GM18873 (cell line): ENCODE measurements at regions not wholly inside any gene's neighbourhood (a gene's known extent, or its start where the extent isn't known, plus 50 kb on each side); places are given as distances from the start of the nearest gene placed in this dataset.

Experiments used
- ATAC-seq: cut with Tn5 transposase; IDR thresholded peaks from one replicate; pipeline ENCODE4 v1.9.1; 2021; ENCODE audit warnings: mild to moderate bottlenecking, moderate library complexity, moderate number of reproducible peaks; ENCODE audit not compliant: unreplicated experiment, low FRiP score

DNA sequence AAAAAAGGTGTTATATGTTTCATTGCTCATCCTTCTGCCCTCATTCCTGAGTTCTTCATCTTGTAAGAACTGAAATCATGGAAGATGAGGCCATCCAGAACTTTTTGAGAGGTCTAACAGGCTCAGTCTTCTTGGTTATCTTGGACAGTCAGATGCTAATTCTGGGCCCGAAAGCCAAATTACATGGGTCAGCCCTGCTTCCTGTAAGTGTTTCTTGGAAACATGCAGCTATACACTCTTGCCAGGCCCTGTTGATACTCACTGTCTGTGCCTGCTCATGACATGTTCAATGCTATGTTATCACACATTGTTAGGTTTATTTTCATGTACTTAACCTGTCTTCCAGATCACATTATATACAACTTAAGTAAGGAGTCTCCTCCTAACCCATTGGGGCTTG is 542.5 kb downstream of the NUF2 start:
- no peak for ATAC-seq

DNA sequence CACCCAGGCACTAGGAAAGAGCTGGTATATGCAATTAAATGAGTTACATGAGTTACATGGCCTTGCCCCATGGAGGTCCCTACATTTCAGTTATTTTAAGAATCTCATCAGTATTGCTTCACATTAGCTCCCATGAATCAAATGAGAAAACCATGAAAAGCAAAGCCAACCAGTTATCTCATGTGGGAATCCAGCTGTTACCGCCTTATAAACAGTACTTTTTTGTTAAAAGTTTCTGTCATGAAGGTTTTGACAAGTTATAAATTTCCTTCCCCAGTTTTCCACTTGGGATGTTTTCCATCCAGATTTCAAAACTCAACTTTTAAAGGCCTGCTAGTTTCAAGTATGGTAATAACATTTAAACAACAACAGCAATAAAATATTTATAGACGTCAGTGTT is 544.8 kb downstream of the NUF2 start:
- no peak for ATAC-seq

DNA sequence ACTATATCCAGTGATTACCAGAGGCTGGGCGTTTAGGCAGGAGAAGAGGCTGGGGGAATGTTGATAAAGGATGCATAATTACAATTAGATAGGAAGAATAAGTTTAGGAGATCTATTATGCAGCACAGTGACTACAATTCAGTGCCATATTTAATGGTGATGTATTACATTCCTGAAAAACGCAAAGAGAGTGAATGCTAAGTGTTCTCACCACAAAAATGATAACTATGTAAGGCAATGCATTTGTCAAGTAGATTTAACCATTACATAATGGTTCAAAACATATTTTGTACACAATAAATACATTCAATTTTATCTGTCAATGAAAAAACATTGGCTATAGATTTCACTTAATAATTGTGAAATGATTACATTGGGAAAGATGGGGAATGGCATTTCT is 548.9 kb downstream of the NUF2 start:
- no peak for ATAC-seq

DNA sequence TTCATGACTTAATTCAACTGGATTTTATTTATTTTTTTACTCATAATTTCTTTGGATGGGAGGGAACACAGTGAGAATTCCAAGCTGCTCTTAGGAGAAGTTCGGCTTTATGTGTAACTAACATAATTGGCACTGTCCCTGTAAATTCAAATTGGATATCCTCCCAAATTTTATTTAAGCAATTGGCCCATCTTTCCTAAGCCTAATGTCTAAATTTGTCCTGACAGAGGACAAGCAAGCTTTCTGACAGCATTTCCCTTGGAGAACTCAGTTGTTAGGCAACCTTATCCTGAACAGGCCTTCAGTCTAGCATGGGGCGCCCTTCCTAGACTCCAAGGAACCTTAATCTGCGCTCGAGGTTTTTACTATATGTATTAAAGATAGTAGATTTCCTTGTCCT is 550.3 kb downstream of the NUF2 start:
- ATAC-seq, result no peak

DNA sequence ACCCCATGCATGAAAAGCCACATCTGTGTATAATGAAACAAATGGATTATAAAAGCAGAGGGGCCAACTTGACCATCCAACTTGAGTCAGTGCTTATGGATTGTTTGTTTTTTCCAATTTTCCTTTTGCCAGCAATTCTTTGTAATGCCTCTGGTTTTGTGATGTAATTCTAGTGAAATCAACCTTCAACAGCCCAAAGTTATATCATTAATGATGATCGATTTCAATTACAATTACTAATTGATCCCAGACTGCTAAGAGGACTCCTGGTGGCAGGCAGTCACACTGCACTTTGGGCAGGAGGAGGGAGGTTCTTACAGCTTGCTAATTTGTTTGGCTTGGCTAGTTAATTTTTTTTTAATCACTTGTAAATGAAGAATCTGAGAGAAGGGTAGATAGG is 552.3 kb downstream of the NUF2 start:
- ATAC-seq, result no peak

DNA sequence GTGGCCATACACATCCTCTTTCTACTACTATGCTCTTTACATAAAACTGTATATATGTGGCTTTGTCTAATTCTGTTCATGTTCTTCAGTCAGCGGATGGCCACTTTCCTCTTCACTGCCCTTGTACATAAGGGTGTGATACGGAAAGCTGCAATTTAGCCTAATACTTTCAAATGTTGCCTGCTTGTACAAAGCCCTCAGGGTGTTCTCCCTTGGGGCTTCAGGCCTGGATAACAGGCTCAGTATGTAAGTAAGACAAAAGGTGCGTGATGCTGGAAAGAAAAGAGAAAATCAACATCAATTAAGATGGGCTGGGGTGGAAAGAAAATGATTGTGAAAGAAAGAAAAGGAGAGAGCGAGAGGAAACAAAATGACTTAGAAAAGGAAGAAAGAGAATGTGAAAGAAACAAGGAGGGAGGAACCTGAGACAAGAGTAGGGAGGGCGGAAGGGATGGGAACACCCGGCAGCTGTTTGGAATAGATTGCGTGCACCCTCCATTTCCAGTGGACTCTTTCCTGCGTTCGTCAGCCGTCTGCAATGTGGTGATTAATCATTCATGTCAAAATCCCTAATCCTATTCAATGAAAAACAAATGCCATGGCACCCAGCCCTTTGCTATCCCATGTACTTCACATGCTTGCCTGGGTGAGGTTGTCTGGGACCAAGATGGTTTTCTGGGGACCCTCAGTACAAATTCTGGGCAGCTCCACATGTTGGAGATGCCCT is 553.6 kb downstream of the NUF2 start:
- ATAC-seq, result no peak

DNA sequence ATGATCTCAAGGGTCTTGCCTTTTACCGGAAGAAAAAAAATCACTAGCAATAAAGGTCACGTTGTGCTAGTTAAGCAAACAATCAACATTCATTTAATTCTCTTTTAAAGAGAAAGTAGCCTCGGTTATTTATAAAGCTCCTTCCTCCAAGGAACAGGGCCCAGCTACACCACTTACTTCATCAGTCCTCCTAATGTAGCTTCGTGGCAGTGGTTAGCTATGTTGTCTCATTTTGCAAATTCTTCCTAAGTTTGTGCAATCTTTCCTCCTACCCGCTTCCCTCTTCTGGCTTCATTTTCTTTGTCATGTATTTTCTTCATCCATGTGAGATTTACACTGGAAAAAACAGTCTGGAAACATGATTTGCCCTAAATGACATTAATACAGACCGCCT is 554.2 kb downstream of the NUF2 start:
- no peak for ATAC-seq

DNA sequence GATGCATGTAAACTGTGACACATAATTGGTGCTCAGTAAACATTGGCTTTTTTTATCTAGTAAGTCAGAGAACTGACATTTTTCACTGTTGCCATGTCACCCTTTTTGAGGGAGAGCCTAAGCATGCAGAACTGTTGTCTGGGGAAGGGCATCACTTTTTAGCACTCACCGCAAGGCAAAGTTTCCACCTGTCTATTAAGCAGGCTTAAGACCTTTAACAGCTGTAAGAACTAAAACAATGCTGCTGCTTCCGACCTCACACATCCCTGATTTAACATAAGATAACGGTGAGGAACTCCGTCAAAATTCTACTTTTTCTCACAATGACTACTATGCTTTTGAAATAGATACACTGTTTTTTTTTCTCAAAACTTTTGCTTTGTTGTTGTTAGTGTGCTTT is 554.8 kb downstream of the NUF2 start:
- ATAC-seq, result no peak

DNA sequence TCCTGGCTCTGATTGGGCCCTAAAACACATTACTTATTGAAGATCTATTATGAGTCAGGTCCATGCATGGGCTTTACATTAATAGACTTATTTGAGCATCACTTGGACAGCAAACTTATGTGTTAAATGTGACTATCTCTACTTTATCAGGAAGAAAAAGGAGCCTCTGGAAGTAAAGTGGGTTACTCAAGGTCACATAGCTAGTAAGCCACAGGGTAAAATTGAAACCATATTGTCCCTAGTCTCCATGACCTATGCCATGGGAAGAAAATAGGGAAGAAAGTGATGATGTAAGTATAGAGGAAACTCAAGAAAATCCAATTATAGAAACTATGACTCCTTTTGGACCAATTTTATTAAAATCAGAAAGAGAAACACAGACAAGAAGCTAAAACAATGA is 555.3 kb downstream of the NUF2 start:
- ATAC-seq, result no peak

DNA sequence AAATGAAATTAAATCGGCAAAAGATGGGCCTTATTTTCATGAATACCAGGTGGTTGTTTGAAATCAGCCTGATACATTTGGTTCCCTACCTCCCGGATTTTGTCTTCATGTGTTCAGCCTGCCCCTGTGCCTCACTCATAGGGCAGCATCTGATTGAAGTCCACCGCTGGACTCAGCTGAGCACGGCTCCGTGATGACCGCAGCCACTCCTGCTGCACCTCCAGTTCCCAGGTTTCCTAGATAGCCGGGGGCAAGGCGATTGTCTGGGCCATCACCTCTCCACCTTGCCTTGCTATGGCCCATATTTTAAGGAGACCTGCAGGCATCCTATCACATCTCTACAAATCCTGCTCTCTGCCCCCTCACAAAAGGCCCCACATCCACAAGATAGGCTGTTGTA is 563.8 kb downstream of the NUF2 start:
- ATAC-seq, result no peak

DNA sequence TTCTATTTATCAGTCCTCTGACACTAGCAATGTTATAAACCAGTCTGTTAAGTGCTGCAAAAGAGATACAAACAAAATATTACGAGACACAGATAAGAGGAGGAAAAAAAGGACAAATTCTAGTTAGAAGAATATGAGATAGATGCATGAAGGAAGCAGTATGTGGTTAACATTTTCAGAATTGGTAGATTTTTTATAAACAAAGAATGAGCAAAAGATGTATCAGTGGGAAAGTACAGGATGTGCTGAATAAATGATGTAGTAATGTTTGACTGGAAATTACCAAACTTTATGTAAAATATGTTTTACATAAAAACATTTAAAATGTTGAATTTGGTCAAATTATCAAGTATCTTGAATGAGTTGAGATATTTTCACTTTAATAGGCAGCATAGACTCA is 574.2 kb downstream of the NUF2 start:
- no peak for ATAC-seq

DNA sequence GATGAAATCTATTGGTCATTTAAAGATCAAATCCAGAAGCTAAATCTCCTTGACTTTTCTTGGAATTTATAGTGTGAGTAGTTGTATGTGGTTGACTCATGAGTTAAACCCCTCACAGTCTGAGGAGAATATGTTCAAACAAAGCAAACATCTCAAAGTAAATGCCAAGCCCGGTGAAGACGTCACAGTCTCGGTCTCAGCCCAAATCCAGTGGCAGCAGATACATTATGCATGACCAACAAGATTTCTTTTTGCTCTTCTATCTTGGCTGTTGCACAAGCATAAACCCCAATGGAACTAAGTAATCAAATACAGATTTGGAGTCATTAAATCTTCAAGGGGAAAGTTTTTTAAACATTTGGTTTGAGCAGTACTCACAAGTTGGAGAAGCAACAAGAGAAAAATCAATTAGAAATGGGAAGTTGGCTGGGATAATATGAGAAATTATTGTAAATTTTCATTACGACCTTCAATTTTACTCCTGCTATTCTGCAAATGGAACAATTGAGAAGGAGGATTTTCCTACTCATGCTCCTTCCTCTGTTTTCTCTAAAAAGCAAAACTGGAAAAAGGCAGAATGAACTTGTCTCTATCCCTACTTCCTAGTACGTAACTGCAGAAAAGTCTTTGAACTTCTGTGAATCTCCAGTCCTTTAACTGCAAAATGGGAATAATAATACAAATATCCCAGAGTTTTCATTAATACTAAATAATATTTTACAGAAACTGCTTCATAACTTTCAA is 575.8 kb downstream of the NUF2 start:
- no peak for ATAC-seq

DNA sequence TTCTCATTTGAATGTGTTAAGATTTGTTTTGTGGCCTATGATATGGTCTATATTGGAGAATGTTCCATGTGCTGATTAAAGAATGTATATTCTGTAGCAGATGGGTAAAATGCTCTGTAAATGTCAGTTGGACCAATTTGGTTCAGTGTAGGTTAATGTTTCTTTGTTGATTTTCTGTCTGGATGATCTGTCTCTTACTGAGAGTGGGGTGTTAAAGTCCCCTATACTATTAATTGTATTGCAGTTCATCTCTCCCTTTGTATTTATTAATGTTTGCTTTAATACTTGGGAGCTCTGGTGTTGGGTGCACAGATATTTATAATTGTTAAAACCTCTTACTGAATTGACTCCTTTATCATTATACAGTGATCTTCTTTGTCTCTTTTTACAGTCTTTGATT is 584.5 kb downstream of the NUF2 start:
- ATAC-seq, result no peak

DNA sequence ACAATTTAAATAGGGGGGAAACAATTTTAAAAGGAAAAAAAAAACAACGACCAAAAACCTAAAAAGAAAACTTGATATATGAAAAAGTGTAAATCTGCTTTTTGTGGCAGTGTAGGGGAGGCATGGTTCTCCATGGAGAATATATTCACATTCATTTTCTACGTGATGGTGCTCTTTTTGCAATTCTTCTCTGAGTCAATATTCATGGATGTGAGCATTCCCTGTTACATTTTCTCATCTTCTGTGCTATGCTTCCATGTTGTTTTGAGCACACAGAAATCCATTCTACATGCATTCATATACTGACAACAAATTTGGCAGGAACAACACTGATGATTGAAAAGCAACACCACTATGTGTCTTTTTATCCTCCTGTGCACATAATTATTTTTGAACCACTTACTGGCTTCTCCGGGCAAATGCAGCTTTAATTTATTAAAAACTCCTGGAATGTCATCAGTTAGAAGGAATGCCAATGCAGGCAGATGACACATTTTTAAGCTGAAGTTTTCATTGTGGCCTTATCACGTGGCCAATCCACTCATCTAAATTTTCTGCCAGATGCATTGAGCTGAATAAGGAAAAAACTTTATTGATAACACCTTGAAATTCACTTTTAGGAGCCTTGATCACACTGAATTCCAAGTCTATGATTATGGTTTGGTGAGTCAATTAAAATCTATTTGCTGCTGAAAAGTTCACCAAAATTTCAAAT is 590.6 kb downstream of the NUF2 start:
- ATAC-seq, result no peak

DNA sequence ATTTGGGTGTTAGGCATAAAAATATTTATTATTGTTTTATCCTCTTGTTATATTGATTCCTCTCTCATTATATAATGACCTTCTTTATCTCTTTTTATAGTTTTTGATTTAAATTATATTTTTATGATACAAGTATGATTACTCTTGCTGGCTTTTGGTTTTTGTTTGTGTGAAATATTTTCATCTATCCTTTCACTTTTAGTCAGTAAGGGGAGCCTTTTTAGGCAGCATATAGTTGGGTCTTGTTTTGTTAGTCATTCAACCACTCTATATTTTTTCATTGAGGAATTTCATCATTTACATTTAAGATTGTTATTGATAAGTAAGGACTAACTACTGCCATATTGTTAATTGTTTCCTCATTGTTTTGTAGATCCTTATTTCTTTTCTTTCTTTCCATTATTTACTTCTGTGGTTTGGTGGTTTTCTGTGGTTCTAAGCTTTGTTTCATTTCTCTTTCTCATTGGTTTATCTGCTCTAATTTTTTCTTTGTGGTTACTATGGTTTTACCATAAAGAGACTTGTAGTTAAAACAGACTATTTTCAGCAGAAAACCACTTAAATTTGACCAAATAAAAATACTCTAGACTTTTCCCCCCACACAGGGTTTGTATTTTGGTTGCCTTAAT is 593.1 kb downstream of the NUF2 start:
- no peak for ATAC-seq

DNA sequence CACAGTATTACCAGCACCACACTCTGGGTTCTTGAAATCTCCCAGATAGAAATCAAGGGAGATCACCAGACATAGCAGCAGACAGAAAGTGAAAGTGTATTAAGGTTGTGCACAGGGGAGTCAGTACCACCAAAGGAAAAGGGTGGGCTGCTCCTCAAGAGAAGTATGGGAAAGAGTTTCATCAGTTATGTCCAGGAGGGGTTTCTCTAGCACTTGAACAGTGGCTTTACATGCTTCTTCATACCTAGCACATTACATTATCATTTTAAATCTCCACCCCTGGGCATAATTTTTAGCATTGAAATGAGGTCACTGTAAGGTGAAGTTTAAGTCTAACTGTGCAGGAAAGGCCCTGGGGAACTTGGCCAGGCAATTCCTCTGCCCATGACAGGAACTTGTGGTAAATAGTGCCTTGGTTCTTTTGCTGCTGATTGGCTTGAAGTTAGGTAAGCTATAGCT is 601.0 kb downstream of the NUF2 start:
- ATAC-seq, result peak; percentile 80

DNA sequence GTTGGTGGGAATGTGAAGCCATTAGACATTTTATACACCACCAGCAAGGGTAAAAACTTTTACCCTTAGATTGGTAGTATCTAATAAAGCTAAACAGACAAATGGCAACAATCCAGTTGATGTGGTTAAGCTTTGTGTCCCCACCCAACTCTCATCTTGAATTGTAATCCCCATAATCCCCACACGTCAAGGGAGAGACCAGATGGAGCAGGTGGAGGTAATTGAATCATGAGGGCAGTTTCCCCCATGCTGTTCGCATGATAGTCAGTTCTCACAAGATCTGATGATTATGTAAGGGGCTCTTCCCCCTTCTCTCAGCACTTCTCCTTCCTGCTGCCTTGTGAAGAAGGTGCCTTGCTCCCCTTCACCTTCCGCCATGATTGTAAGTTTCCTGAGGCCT is 602.3 kb downstream of the NUF2 start:
- no peak for ATAC-seq

DNA sequence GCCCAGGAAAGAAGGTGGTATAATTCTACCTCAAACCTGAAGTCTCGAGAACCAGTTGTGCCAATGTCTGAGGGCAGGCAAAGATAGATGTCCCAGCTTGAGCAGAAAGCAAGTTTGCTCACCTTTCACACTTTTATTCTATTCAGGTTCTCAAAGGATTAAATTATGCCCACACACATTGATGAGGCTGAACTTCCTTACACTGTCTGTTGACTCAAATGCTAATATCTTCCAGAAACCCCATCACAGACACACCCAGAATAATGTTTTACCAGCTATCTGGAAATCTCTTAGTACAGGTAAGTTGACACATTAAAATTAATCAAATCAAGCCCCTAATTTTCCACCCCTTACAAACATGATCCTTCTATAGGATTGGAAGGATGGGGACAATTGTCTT is 605.7 kb downstream of the NUF2 start:
- no peak for ATAC-seq

DNA sequence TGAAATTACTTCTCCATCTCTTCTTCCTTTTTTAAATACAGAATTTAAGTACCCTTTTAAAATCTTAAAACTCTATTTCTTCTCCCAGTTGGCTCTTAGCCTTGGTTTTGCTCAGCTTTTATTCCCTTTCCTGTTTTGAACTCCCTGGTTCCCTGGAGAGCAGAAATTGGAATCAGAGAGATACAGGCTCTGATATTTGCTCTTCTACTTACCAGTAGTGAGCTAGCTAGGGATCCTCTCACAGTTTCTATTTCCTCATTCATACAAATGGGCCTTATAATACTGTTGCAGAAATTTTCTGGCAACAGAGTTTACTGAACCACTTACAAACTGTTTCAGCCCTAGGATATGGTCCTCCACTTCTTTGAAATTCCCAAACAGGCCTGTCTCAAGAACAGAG is 606.3 kb downstream of the NUF2 start:
- no peak for ATAC-seq

DNA sequence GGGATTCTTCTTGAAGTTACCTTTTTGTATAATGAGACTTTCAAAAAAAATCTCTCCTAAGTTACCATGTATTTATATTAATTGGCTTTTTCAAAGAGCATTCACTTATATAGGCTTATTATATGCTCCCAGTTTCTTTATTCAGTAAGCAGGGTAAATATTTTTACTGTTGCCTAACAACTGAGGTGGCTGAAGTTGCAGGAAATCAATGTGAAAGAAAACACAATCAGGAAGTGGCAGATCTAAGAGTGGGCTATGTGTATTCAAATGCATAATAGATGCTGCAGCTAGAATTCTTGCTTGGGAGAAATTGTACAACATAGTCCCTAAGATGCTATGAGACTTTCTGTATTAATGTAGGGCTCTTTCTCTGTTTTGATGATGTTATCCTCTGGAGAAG is 606.9 kb downstream of the NUF2 start:
- ATAC-seq, result no peak

DNA sequence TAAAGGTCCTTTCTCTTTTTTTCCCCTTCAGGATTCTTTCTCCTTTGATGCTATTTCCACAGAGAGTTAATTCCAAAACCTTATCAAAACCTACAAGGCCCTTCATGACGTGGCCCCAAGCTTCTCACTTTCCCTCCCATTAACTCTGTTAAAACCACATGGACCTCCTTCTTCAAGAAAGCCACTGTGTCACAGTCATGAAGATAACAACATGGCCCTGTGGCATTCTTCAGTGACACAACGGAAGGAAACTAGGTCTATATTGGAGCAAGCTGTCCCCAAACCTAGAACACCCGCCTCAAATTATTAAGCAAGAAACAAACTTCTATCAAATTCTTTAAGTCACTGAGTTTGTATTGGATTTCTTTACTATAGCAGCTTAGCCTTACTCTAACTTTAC is 611.1 kb downstream of the NUF2 start:
- ATAC-seq, result no peak
